ENCODE measurements at regions not wholly inside any gene's neighbourhood (a gene's known extent, or its start where the extent isn't known, plus 50 kb on each side); places are given as distances from the start of the nearest gene placed in this dataset.

- no peak for DNase-seq
Observed at GRCh38 chr2:236718207-236718992, 148.8 kb downstream of the ACKR3 start.

- DNase-seq: no peak
Observed at GRCh38 chr2:236719192-236719635, 149.6 kb downstream of the ACKR3 start.

- DNase-seq: no peak
Observed at GRCh38 chr2:236720974-236721540, 151.4 kb downstream of the ACKR3 start.

- no peak for DNase-seq
Observed at GRCh38 chr2:236724200-236724599, 154.6 kb downstream of the ACKR3 start.

GRCh38 chr2:236726701-236727450 is 157.3 kb downstream of the ACKR3 start:
- DNase-seq: no peak

- DNase-seq: no peak
Observed at GRCh38 chr2:236728916-236729670, 159.5 kb downstream of the ACKR3 start.

- no peak for DNase-seq
Observed at GRCh38 chr2:236730393-236730792, 160.8 kb downstream of the ACKR3 start.

- DNase-seq: no peak
Observed at GRCh38 chr2:236731767-236732580, 162.3 kb downstream of the ACKR3 start.

GRCh38 chr2:236733156-236733555 is 163.5 kb downstream of the ACKR3 start:
- no peak for DNase-seq

- no peak for DNase-seq
Observed at GRCh38 chr2:236735825-236736238, 166.2 kb downstream of the ACKR3 start.

GRCh38 chr2:236738030-236738429 is 168.4 kb downstream of the ACKR3 start:
- no peak for DNase-seq

- no peak for DNase-seq
Observed at GRCh38 chr2:236738896-236739295, 169.3 kb downstream of the ACKR3 start.

- DNase-seq: no peak
Observed at GRCh38 chr2:236739663-236740062, 170.0 kb downstream of the ACKR3 start.

- DNase-seq: no peak
Observed at GRCh38 chr2:236740506-236740905, 170.9 kb downstream of the ACKR3 start.

- DNase-seq: peak; percentile 59
Observed at GRCh38 chr2:236743039-236743920, 173.7 kb downstream of the ACKR3 start.

- no peak for DNase-seq
Observed at GRCh38 chr2:236743921-236744280, 174.3 kb downstream of the ACKR3 start.

- DNase-seq: no peak
Observed at GRCh38 chr2:236744281-236744705, 174.7 kb downstream of the ACKR3 start.

- no peak for DNase-seq
Observed at GRCh38 chr2:236744716-236745115, 175.1 kb downstream of the ACKR3 start.

GRCh38 chr2:236745420-236746210 is 176.0 kb downstream of the ACKR3 start:
- no peak for DNase-seq

- no peak for DNase-seq
Observed at GRCh38 chr2:236746833-236747232, 177.2 kb downstream of the ACKR3 start.

Measured in right kidney (tissue), 1 donor.